Naive thymus-derived CD4-positive, alpha-beta T cell (primary cell): ENCODE measurements at regions not wholly inside any gene's neighbourhood (a gene's known extent, or its start where the extent isn't known, plus 50 kb on each side); places are given as distances from the start of the nearest gene placed in this dataset.

Experiments
- ATAC-seq: fragments of 150-1000 bp; cut with Tn5 transposase; 2 replicates; pipeline ENCODE4 v1.10.0; 2021; ENCODE audit warnings: mild to moderate bottlenecking, moderate library complexity
- CTCF ChIA-PET: fragments of 350-600 bp; sonication (Branson Sonifier 250); formaldehyde crosslinking; loops from one replicate; lab custom pipeline; 2021; ENCODE audit warnings: antibody characterized with exemption; lab: Charles Lee
- POLR2A ChIA-PET: fragments of 350-600 bp; sonication (Branson Sonifier 250); formaldehyde crosslinking; loops from one replicate; lab custom pipeline; 2021; ENCODE audit warnings: antibody characterized with exemption, inconsistent platforms; lab: Charles Lee
- DNase-seq, 9 donors: peaks; one replicate each; pipeline versions ENCODE4 v3.0.0 to v3.0.0-alpha.2; 2020 to 2022; ENCODE audit warnings: mixed read lengths in 1 of 9
- H3K27ac ChIP-seq: one replicate; pipeline ENCODE4 v1.7.0; 2013; ENCODE audit warnings: mild to moderate bottlenecking, low read depth, low read length, moderate library complexity
- H3K27me3 ChIP-seq, 2 donors: one replicate each; pipeline ENCODE4 v1.7.0; 2013; ENCODE audit warnings: low read length in 2 of 2, mild to moderate bottlenecking in 2 of 2, moderate library complexity in 2 of 2; ENCODE audit not compliant: control insufficient read depth in 2 of 2, insufficient read depth in 2 of 2
- H3K36me3 ChIP-seq, 3 experiments: 1 replicate in 2 of 3; 2 replicates in 1 of 3; pipeline ENCODE4 v1.7.0; 2013; ENCODE audit warnings: low read length in 3 of 3, mild to moderate bottlenecking in 3 of 3, moderate library complexity in 1 of 3; ENCODE audit not compliant: insufficient read depth in 3 of 3, control insufficient read depth in 2 of 3
- H3K4me1 ChIP-seq, 2 donors: one replicate each; pipeline ENCODE4 v1.7.0; 2013; ENCODE audit warnings: low read length in 2 of 2, mild to moderate bottlenecking in 2 of 2, moderate library complexity in 1 of 2; ENCODE audit not compliant: control insufficient read depth in 2 of 2, insufficient read depth in 2 of 2
- H3K4me3 ChIP-seq: 2 replicates; pipeline ENCODE4 v1.7.0; 2013; ENCODE audit warnings: mild to moderate bottlenecking, low read length
- H3K9me3 ChIP-seq, 3 experiments: 1 replicate in 2 of 3; 2 replicates in 1 of 3; pipeline ENCODE4 v1.7.0; 2013; ENCODE audit warnings: low read length in 3 of 3; ENCODE audit not compliant: control insufficient read depth in 2 of 3
- H3K27ac Mint-ChIP-seq, 9 donors: one replicate each; pipeline ENCODE4 v1.8.0; 2020 to 2022; ENCODE audit warnings: mixed read lengths in 9 of 9, mild to moderate bottlenecking in 8 of 9, moderate library complexity in 5 of 9, inconsistent platforms in 2 of 9
- H3K27me3 Mint-ChIP-seq, 5 donors: one replicate each; pipeline ENCODE4 v1.8.0; 2021 to 2022; ENCODE audit warnings: mixed read lengths in 5 of 5, mild to moderate bottlenecking in 1 of 5
- H3K36me3 Mint-ChIP-seq, 5 donors: one replicate each; pipeline ENCODE4 v1.8.0; 2020 to 2022; ENCODE audit warnings: mixed read lengths in 5 of 5, mild to moderate bottlenecking in 3 of 5, inconsistent platforms in 1 of 5
- H3K4me1 Mint-ChIP-seq, 7 donors: one replicate each; pipeline ENCODE4 v1.8.0; 2020 to 2022; ENCODE audit warnings: mixed read lengths in 7 of 7, mild to moderate bottlenecking in 3 of 7, inconsistent platforms in 1 of 7
- H3K4me3 Mint-ChIP-seq, 10 donors: one replicate each; pipeline ENCODE4 v1.8.0; 2020 to 2022; ENCODE audit warnings: mild to moderate bottlenecking in 10 of 10, mixed read lengths in 10 of 10, moderate library complexity in 6 of 10, inconsistent platforms in 2 of 10
- H3K9me3 Mint-ChIP-seq, 11 donors: one replicate each; pipeline ENCODE4 v1.8.0; 2020 to 2022; ENCODE audit warnings: mixed read lengths in 11 of 11, mild to moderate bottlenecking in 4 of 11, inconsistent platforms in 1 of 11, moderate library complexity in 1 of 11
- intact Hi-C, 2 donors: fragments of 100-400 bp; cut with micrococcal nuclease; formaldehyde crosslinking; loops; one replicate each; pipeline ENCODE4 v1.15.1; 2023

DNA sequence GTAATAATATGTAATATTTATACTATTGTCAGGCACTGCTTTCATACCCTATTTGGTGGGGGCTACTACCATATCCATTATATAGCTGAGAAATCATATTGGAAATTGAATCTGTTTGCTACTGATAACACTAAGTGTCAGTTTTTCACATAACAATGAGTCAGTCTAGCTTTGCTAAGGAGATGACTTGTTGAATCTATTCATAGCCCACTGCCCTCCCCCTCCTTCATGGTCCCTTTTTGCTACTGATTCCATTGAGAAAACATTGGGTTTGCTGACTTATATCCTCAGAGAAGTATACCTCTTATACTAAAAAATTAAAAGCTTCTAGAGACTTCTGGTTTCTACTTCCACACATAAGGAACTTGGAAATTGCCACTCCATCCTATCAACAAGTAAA is 1898.4 kb downstream of the STIM2 start:
- no peak overlapping the region for H3K4me3 ChIP-seq
- H3K27me3 ChIP-seq, result no peaks in the 10 kb centered on the region
- intact Hi-C loops, result no loop called here
- Mint-ChIP-seq H3K4me1 (no peaks in the 10 kb centered on the region), H3K27ac (no peak overlapping the region), H3K9me3 (peaks cover 0 to 15% (median 8%) of the 10 kb centered on the region in 11 donors), H3K4me3 (no peak overlapping the region), H3K27me3 (no peaks in the 10 kb centered on the region), H3K36me3 (no peaks in the 10 kb centered on the region)
- ChIA-PET POLR2A (no interaction called here), CTCF (no interaction called here)
- H3K36me3 ChIP-seq, result no peaks in the 10 kb centered on the region
- H3K4me1 ChIP-seq, result no peaks in the 10 kb centered on the region
- H3K9me3 ChIP-seq, result no peaks in the 10 kb centered on the region
- no peak overlapping the region for H3K27ac ChIP-seq
- ATAC-seq, result no peak
- no peak for DNase-seq

DNA sequence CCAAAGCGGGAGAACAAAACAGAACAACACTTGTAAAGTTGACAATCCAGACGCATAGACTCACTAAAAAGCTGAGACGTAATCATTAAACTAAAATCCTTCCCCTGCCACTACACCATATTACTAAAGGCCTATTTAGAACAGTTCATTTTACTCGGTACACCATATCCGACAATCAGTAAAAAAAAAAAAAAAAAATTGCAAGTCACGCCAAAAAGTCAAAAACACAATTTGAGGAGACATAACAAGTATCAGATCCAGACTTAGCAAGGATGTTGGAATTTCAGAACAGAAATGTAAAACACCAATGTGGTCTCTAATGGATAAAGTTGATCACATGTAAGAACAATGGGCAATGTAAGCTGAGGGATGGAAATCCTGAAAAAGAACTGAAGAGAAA is 1899.4 kb downstream of the STIM2 start:
- ChIA-PET POLR2A (no interaction called here), CTCF (no interaction called here)
- no peaks in the 10 kb centered on the region for H3K27me3 ChIP-seq
- no peaks in the 10 kb centered on the region for H3K4me1 Mint-ChIP-seq
- no peaks in the 10 kb centered on the region for H3K9me3 ChIP-seq
- H3K36me3 Mint-ChIP-seq, result no peaks in the 10 kb centered on the region
- no peaks in the 10 kb centered on the region for H3K4me1 ChIP-seq
- no peaks in the 10 kb centered on the region for H3K27me3 Mint-ChIP-seq
- H3K4me3 Mint-ChIP-seq, result no peak overlapping the region
- intact Hi-C loops, result no loop called here
- no peak overlapping the region for H3K4me3 ChIP-seq
- H3K9me3 Mint-ChIP-seq, result peaks cover 0 to 15% (median 8%) of the 10 kb centered on the region in 11 donors
- no peak for ATAC-seq
- DNase-seq, result no peak
- H3K36me3 ChIP-seq, result no peaks in the 10 kb centered on the region
- no peak overlapping the region for H3K27ac ChIP-seq
- H3K27ac Mint-ChIP-seq, result no peak overlapping the region

DNA sequence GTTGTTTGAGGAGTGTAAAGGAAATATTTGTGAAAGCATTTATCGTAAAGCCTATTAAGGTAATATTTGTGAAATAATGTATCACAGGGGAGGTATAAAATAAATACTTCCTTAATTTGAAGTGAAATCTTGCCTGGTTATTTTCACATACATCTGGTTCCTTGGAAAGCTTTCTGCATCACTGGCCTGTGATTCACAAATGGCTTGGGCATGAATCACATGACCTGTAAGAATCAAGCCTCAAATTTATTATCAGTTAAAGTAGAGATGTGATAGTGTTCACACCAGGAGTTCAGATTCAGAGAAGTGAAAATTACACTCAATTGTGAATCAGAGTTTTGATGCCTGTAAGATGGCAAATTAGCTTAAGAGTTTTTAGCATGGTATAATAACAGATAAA is 1911.4 kb downstream of the STIM2 start:
- H3K27me3 Mint-ChIP-seq, result no peaks in the 10 kb centered on the region
- Histone ChIP-seq H3K4me1 (no peaks in the 10 kb centered on the region), H3K4me3 (no peak overlapping the region), H3K27ac (no peak overlapping the region), H3K36me3 (no peaks in the 10 kb centered on the region), H3K27me3 (no peaks in the 10 kb centered on the region), H3K9me3 (no peaks in the 10 kb centered on the region)
- ATAC-seq (no peak), DNase-seq (no peak)
- H3K36me3 Mint-ChIP-seq, result no peaks in the 10 kb centered on the region
- peaks cover 0 to 22% (median 3%) of the 10 kb centered on the region in 11 donors for H3K9me3 Mint-ChIP-seq
- CTCF ChIA-PET, result no interaction called here
- POLR2A ChIA-PET, result no interaction called here
- intact Hi-C loops, result no loop called here
- H3K4me1 Mint-ChIP-seq, result no peaks in the 10 kb centered on the region
- no peak overlapping the region for H3K4me3 Mint-ChIP-seq
- no peak overlapping the region for H3K27ac Mint-ChIP-seq

DNA sequence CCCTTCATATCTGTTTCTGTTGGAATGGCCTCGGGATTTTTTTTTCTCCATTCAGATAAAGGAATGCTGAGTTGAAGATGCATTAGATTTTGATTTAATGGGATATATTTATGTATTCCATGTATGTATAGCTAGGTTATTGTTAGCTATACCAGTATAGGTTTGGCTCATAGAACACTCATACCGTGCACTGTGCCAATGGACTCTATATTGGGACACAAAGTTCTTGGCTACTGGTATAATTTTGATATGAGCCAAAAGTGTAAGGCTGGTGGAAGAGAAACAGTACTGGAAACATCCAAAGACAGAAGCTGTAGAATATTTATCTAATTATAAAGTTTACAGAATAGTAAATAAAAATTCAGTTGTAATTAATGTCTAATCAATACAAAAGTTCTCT is 1912.1 kb downstream of the STIM2 start:
- Histone ChIP-seq H3K27me3 (no peaks in the 10 kb centered on the region), H3K4me3 (no peak overlapping the region), H3K27ac (no peak overlapping the region), H3K36me3 (no peaks in the 10 kb centered on the region), H3K4me1 (no peaks in the 10 kb centered on the region), H3K9me3 (no peaks in the 10 kb centered on the region)
- ChIA-PET POLR2A (no interaction called here), CTCF (no interaction called here)
- ATAC-seq (no peak), DNase-seq (no peak)
- Mint-ChIP-seq H3K27me3 (no peaks in the 10 kb centered on the region), H3K9me3 (peaks cover 0 to 23% (median 3%) of the 10 kb centered on the region in 11 donors), H3K4me3 (no peak overlapping the region), H3K27ac (no peak overlapping the region), H3K4me1 (no peaks in the 10 kb centered on the region), H3K36me3 (no peaks in the 10 kb centered on the region)
- intact Hi-C loops, result no loop called here

DNA sequence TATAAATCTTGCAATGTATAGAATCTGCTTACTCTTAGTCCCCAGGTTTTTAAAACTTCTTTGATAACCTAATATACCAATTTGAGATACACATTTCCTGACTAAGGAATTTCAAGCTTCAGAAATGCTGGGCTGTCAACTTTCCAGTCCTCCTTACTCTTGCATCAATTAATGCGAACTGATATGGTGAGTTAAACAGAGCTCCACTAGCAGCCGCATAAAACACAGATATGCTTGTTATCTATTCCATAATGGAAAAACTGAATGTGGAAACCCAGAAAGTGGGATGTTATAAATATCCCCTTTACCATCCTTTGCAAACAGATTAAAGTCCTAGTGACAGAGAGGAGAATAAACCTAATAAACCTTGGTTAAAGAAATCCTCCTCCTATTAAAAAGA is 1913.7 kb downstream of the STIM2 start:
- intact Hi-C loops, result no loop called here
- Histone ChIP-seq H3K4me3 (no peak overlapping the region), H3K27me3 (no peaks in the 10 kb centered on the region), H3K9me3 (no peaks in the 10 kb centered on the region), H3K4me1 (no peaks in the 10 kb centered on the region), H3K36me3 (no peaks in the 10 kb centered on the region), H3K27ac (no peak overlapping the region)
- H3K36me3 Mint-ChIP-seq, result no peaks in the 10 kb centered on the region
- no peaks in the 10 kb centered on the region for H3K4me1 Mint-ChIP-seq
- no peak overlapping the region for H3K27ac Mint-ChIP-seq
- H3K9me3 Mint-ChIP-seq, result peaks cover 0 to 26% (median 3%) of the 10 kb centered on the region in 11 donors
- DNase-seq (no peak), ATAC-seq (no peak)
- no peak overlapping the region for H3K4me3 Mint-ChIP-seq
- ChIA-PET CTCF (no interaction called here), POLR2A (no interaction called here)
- no peaks in the 10 kb centered on the region for H3K27me3 Mint-ChIP-seq

DNA sequence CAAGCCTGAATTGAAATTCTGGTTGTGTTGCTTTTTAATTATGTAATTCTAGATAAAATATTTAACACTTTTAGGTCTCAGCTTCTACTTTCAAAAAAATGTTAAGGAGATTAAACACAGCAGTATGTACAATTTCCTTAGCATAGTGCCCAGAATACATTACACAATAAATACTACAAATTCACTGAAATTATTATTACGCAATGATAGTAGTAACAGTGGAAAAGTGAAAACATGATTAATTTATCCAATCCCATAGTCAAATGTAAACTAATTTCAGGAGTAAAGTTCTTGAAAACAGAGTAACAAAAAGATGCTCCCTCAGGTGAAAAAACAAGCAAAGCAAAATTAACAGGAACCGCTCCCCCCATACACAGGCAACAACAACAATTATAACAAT is 1915.4 kb downstream of the STIM2 start:
- intact Hi-C loops, result no loop called here
- H3K9me3 Mint-ChIP-seq, result peaks cover 0 to 21% (median 3%) of the 10 kb centered on the region in 11 donors

DNA sequence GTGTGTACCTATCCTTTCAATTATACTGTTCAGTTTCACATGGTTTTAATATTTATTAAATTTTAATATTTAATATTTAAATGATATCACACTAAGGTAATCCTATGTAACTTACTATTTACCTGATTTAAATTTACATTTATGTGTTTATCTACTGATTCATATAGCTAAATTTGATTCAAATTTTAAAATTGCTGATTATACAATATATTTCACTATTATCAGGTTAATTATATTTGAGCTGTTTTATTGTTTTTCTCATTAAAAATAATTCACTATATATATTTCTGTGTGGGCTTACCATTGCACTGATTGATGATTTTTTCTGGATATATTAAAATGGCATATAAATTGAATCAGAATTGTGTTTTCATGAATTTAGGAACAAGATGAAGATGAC is 1923.5 kb downstream of the STIM2 start:
- Mint-ChIP-seq H3K27ac (no peak overlapping the region), H3K36me3 (no peaks in the 10 kb centered on the region), H3K9me3 (peaks cover 0 to 9% (median 2%) of the 10 kb centered on the region in 11 donors), H3K4me3 (no peak overlapping the region), H3K27me3 (no peaks in the 10 kb centered on the region), H3K4me1 (no peaks in the 10 kb centered on the region)
- no peaks in the 10 kb centered on the region for H3K36me3 ChIP-seq
- DNase-seq (no peak), ATAC-seq (no peak)
- peaks cover 0 to 3% (median 0%) of the 10 kb centered on the region in 3 experiments for H3K9me3 ChIP-seq
- POLR2A ChIA-PET, result no interaction called here
- no peak overlapping the region for H3K4me3 ChIP-seq
- H3K4me1 ChIP-seq, result no peaks in the 10 kb centered on the region
- no peaks in the 10 kb centered on the region for H3K27me3 ChIP-seq
- no peak overlapping the region for H3K27ac ChIP-seq
- intact Hi-C loops, result no loop called here
- CTCF ChIA-PET, result no interaction called here

More for the DNA sequence above, 1915.4 kb downstream of the STIM2 start:
- Mint-ChIP-seq H3K4me1 (no peaks in the 10 kb centered on the region), H3K4me3 (no peak overlapping the region), H3K36me3 (no peaks in the 10 kb centered on the region), H3K27ac (no peak overlapping the region), H3K27me3 (no peaks in the 10 kb centered on the region)
- no peak for ATAC-seq
- H3K4me3 ChIP-seq, result no peak overlapping the region
- no peak for DNase-seq
- ChIA-PET CTCF (no interaction called here), POLR2A (no interaction called here)
- no peaks in the 10 kb centered on the region for H3K36me3 ChIP-seq
- no peaks in the 10 kb centered on the region for H3K27me3 ChIP-seq
- no peak overlapping the region for H3K27ac ChIP-seq
- H3K4me1 ChIP-seq, result no peaks in the 10 kb centered on the region
- no peaks in the 10 kb centered on the region for H3K9me3 ChIP-seq
